ENCODE measurements at regions not wholly inside any gene's neighbourhood (a gene's known extent, or its start where the extent isn't known, plus 50 kb on each side); places are given as distances from the start of the nearest gene placed in this dataset.
"Not testable (repeated sequence)": the region's sequence is repeated elsewhere in the genome, so short reads cannot be mapped to it uniquely, and the experiment has no call there.

- TF ChIP-seq POLR2AphosphoS5 (IDR thresholded peaks at IDR 0.05), result no peak
- TF ChIP-seq EP300 (IDR thresholded peaks at IDR 0.05; ENCODE audit: low read depth), result no peak
- TF ChIP-seq POLR2A (IDR thresholded peaks at IDR 0.05), result no peak
- TF ChIP-seq CTCF (IDR thresholded peaks at IDR 0.05), result no peak
- Histone ChIP-seq H3K27me3 (no peaks in the 10 kb centered on the region), H3K27ac (no peak overlapping the region), H3K36me3 (no peaks in the 10 kb centered on the region), H3K4me3 (no peak overlapping the region), H3K9me3 (no peaks in the 10 kb centered on the region), H3K4me1 (peaks cover 0 to 44% (median 8%) of the 10 kb centered on the region in 4 donors)
- no peak for DNase-seq
- intact Hi-C loops (cut with DNase I; ENCODE audit: low total_unique reads) (no loop called here), in situ Hi-C loops (cut with MboI; ENCODE audit: low pct_ligation_motif_present in 1 of 4, low pct_unique_long_range_greater_than_20kb in 1 of 4, low sequenced_read_pairs in 3 of 4) (no loop called here)
- WGBS, 2 donors (ENCODE audit: low coverage in 1 of 2), result 85 to 91% methylated on average over 3 of the region's 3 CpGs
Measured at GRCh38 chr7:112933598-112933997, 143.4 kb upstream of the TMEM168 start.

GRCh38 chr7:112930787-112931186, 140.6 kb upstream of the TMEM168 start:
- intact Hi-C loops (cut with DNase I; ENCODE audit: low total_unique reads) (no loop called here), in situ Hi-C loops (cut with MboI; ENCODE audit: low pct_ligation_motif_present in 1 of 4, low pct_unique_long_range_greater_than_20kb in 1 of 4, low sequenced_read_pairs in 3 of 4) (no loop called here)
- H3K27me3 ChIP-seq, result no peaks in the 10 kb centered on the region
- H3K9me3 ChIP-seq, result no peaks in the 10 kb centered on the region
- no peak for TF ChIP-seq POLR2A (IDR thresholded peaks at IDR 0.05)
- no peak for TF ChIP-seq CTCF (IDR thresholded peaks at IDR 0.05)
- no peak for TF ChIP-seq POLR2AphosphoS5 (IDR thresholded peaks at IDR 0.05)
- TF ChIP-seq EP300 (IDR thresholded peaks at IDR 0.05; ENCODE audit: low read depth), result no peak
- no peaks in the 10 kb centered on the region for H3K36me3 ChIP-seq
- 66 to 89% methylated on average over 2 of the region's 2 CpGs for WGBS, 2 donors (ENCODE audit: low coverage in 1 of 2)
- no peak overlapping the region for H3K4me3 ChIP-seq
- H3K4me1 ChIP-seq, result peaks cover 0 to 18% (median 0%) of the 10 kb centered on the region in 4 donors
- DNase-seq, result no peak
- H3K27ac ChIP-seq, result no peak overlapping the region

- in situ Hi-C loops (cut with MboI; ENCODE audit: low pct_ligation_motif_present in 1 of 4, low pct_unique_long_range_greater_than_20kb in 1 of 4, low sequenced_read_pairs in 3 of 4), result no loop called here
- Histone ChIP-seq H3K27ac (no peak overlapping the region), H3K9me3 (no peaks in the 10 kb centered on the region), H3K36me3 (no peaks in the 10 kb centered on the region), H3K27me3 (no peaks in the 10 kb centered on the region), H3K4me1 (peaks cover 0 to 18% (median 0%) of the 10 kb centered on the region in 4 donors), H3K4me3 (no peak overlapping the region)
- WGBS, 2 donors (ENCODE audit: low coverage in 1 of 2), result 90 to 92% methylated on average over 3 of the region's 3 CpGs
- TF ChIP-seq EP300 (IDR thresholded peaks at IDR 0.05; ENCODE audit: low read depth) (no peak), POLR2AphosphoS5 (IDR thresholded peaks at IDR 0.05) (no peak), CTCF (IDR thresholded peaks at IDR 0.05) (no peak), POLR2A (IDR thresholded peaks at IDR 0.05) (no peak)
- intact Hi-C loops (cut with DNase I; ENCODE audit: low total_unique reads), result no loop called here
- DNase-seq, result no peak
Measured at GRCh38 chr7:112929421-112929820, 139.2 kb upstream of the TMEM168 start.

- no peak overlapping the region for H3K27ac ChIP-seq
- intact Hi-C loops (cut with DNase I; ENCODE audit: low total_unique reads), result no loop called here
- in situ Hi-C loops (cut with MboI; ENCODE audit: low pct_ligation_motif_present in 1 of 4, low pct_unique_long_range_greater_than_20kb in 1 of 4, low sequenced_read_pairs in 3 of 4), result no loop called here
- no peak overlapping the region for H3K4me3 ChIP-seq
- no peaks in the 10 kb centered on the region for H3K9me3 ChIP-seq
- no peak for DNase-seq
- no peak for TF ChIP-seq POLR2A (IDR thresholded peaks at IDR 0.05)
- H3K36me3 ChIP-seq, result no peaks in the 10 kb centered on the region
- H3K27me3 ChIP-seq, result no peaks in the 10 kb centered on the region
- peaks cover 0 to 10% (median 0%) of the 10 kb centered on the region in 4 donors for H3K4me1 ChIP-seq
Measured at GRCh38 chr7:112926018-112926417, 135.8 kb upstream of the TMEM168 start.

- H3K9me3 ChIP-seq; H3K4me3 ChIP-seq; H3K36me3 ChIP-seq; intact Hi-C loops (cut with DNase I; ENCODE audit: low total_unique reads); H3K4me1 ChIP-seq; in situ Hi-C loops (cut with MboI; ENCODE audit: low pct_ligation_motif_present in 1 of 4, low pct_unique_long_range_greater_than_20kb in 1 of 4, low sequenced_read_pairs in 3 of 4); DNase-seq; H3K27ac ChIP-seq; H3K27me3 ChIP-seq: not testable (repeated sequence)
- WGBS, 2 donors (ENCODE audit: low coverage in 1 of 2), result 93% methylated on average over 3 of the region's 25 CpGs; no CpG with 5 or more reads in 1 of the 2 donors
Measured at GRCh38 chr7:112922546-112922945, 132.4 kb upstream of the TMEM168 start.

- H3K27me3 ChIP-seq; H3K4me3 ChIP-seq; H3K27ac ChIP-seq; in situ Hi-C loops (cut with MboI; ENCODE audit: low pct_ligation_motif_present in 1 of 4, low pct_unique_long_range_greater_than_20kb in 1 of 4, low sequenced_read_pairs in 3 of 4); H3K9me3 ChIP-seq; H3K4me1 ChIP-seq; intact Hi-C loops (cut with DNase I; ENCODE audit: low total_unique reads); DNase-seq: not testable (repeated sequence)
- peaks cover 0 to 12% (median 3%) of the 10 kb centered on the region in 4 donors for H3K36me3 ChIP-seq
- WGBS, 2 donors (ENCODE audit: low coverage in 1 of 2), result 88 to 97% methylated on average over 5 to 18 of the region's 18 CpGs
Measured at GRCh38 chr7:112916431-112916830, 126.2 kb upstream of the TMEM168 start.
